Heart left ventricle (tissue), 16 donors: ENCODE measurements at regions not wholly inside any gene's neighbourhood (a gene's known extent, or its start where the extent isn't known, plus 50 kb on each side); places are given as distances from the start of the nearest gene placed in this dataset.

Source experiments
- ATAC-seq, 4 donors: fragments of 200-7000 bp; cut with Tn5 transposase; one replicate each; pipeline ENCODE4 v1.9.1; 2020 to 2022; ENCODE audit warnings: moderate library complexity in 4 of 4, mild to moderate bottlenecking in 3 of 4, moderate number of reproducible peaks in 1 of 4
- DNase-seq, 5 donors: peaks; one replicate each; pipeline ENCODE4 v3.0.0-alpha.2; 2020
- H3K27ac ChIP-seq, 12 donors: fragments of 200-600 bp; sonication (generic) in 4 of 12; one replicate each; pipeline versions ENCODE4 v1.5.0 to v1.8.0; 2016 to 2022; ENCODE audit warnings: mild to moderate bottlenecking in 2 of 12
- H3K27me3 ChIP-seq, 9 donors: fragments of 200-600 bp; sonication (generic) in 2 of 9; one replicate each; pipeline versions ENCODE4 v1.5.1 to v1.8.0; 2016 to 2022; ENCODE audit warnings: mild to moderate bottlenecking in 3 of 9
- H3K36me3 ChIP-seq, 9 donors: fragments of 200-600 bp; sonication (generic) in 2 of 9; one replicate each; pipeline versions ENCODE4 v1.5.0 to v1.8.0; 2018 to 2022; ENCODE audit warnings: mild to moderate bottlenecking in 2 of 9
- H3K4me1 ChIP-seq, 12 donors: fragments of 200-600 bp; sonication (generic) in 4 of 12; one replicate each; pipeline versions ENCODE4 v1.5.0 to v1.8.0; 2016 to 2022; ENCODE audit warnings: mild to moderate bottlenecking in 3 of 12
- H3K4me3 ChIP-seq, 12 donors: fragments of 200-600 bp; sonication (generic) in 4 of 12; one replicate each; pipeline versions ENCODE4 v1.5.0 to v1.8.0; 2017 to 2022; ENCODE audit warnings: mild to moderate bottlenecking in 9 of 12, moderate library complexity in 4 of 12
- H3K9me3 ChIP-seq, 12 donors: fragments of 200-600 bp; sonication (generic) in 4 of 12; one replicate each; pipeline versions ENCODE4 v1.5.0 to v1.8.0; 2016 to 2022; ENCODE audit warnings: mild to moderate bottlenecking in 1 of 12
- POLR2A ChIP-seq, 2 donors: fragments of 450-650 bp; IDR thresholded peaks; one replicate each; pipeline ENCODE4 v1.6.1; 2017; ENCODE audit warnings: antibody characterized with exemption in 2 of 2, mild to moderate bottlenecking in 2 of 2, moderate library complexity in 2 of 2
- WGBS, 4 donors: extraction: QIAGEN DNeasy Blood & Tissue Kit in 2 of 4; methylation state at CpG; one replicate each; pipeline versions ENCODE4 v1.1.5 to v1.1.7; 2013 to 2018; 5-methylcytosine and 5-hydroxymethylcytosine counted together
- intact Hi-C, 10 donors: fragments of 100-400 bp; cut with DNase I; formaldehyde crosslinking; loops; one replicate each; pipeline versions ENCODE4 v1.11.1 to v1.14.2; 2022
- TF ChIP-seq, protein P1 (sequence below), 12 donors: fragments of 200-600 bp; sonication (generic) in 4 of 12; IDR thresholded peaks; one replicate each; pipeline versions ENCODE4 v1.5.0 to v1.8.0; 2018 to 2022; ENCODE audit warnings: antibody characterized with exemption in 12 of 12, mild to moderate bottlenecking in 5 of 12
- donor health status: ischemic (EF 13 %, LVEDD 7.1; RV severe dilation, severe dysfunction).
- donor health status: healthy with polysubstance abuse.
- donor health status: DM: no; HTN: yes; CAD: no.
- donor health status: DM: no; HTN: no; CAD: no.
- donor health status: ischemic (EF 25% LVEDD 6.9; RV normal size, moderate dysfunction).
- donor health status: ischemic (EF 25% LVEDD 5.7; RV mildly dilated, moderate dysfunction).
- donor health status: healthy.
- donor health status: DM: yes; HTN: yes; CAD: no.
- donor health status: ischemic (EF 35%, LVEDD 5.7; RV mildly dilated, moderate dysfunction).
- donor health status: nonischemic (EF 11% LVEDD 7.7; RV severe dilation, severe dysfunction).
- donor health status: DM: yes; HTN: yes; CAD: no.
- donor health status: PGD.
- donor health status: ischemic (EF 29% LVEDD 5.4; RV normal size, mild dysfunction).
- donor health status: nonischemic (EF 23%, LVEDD 6.1; RV moderate dilation, normal function).

- ATAC-seq (no peak), DNase-seq (no peak)
- intact Hi-C loops: no loop called here
- H3K36me3 ChIP-seq: no peaks in the 10 kb centered on the region
- peaks cover 0 to 12% (median 4%) of the 10 kb centered on the region in 12 donors for H3K4me1 ChIP-seq
- no peak overlapping the region for H3K27ac ChIP-seq
- peaks cover 0 to 3% (median 0%) of the 10 kb centered on the region in 12 donors for H3K9me3 ChIP-seq
- 91 to 97% (median 96%) methylated on average over 1 of the region's 1 CpG for WGBS, 4 donors
- H3K27me3 ChIP-seq: peaks cover 0 to 25% (median 3%) of the 10 kb centered on the region in 9 donors
- no peak for TF ChIP-seq POLR2A (IDR thresholded peaks at IDR 0.05)
- TF ChIP-seq, protein P1, sequence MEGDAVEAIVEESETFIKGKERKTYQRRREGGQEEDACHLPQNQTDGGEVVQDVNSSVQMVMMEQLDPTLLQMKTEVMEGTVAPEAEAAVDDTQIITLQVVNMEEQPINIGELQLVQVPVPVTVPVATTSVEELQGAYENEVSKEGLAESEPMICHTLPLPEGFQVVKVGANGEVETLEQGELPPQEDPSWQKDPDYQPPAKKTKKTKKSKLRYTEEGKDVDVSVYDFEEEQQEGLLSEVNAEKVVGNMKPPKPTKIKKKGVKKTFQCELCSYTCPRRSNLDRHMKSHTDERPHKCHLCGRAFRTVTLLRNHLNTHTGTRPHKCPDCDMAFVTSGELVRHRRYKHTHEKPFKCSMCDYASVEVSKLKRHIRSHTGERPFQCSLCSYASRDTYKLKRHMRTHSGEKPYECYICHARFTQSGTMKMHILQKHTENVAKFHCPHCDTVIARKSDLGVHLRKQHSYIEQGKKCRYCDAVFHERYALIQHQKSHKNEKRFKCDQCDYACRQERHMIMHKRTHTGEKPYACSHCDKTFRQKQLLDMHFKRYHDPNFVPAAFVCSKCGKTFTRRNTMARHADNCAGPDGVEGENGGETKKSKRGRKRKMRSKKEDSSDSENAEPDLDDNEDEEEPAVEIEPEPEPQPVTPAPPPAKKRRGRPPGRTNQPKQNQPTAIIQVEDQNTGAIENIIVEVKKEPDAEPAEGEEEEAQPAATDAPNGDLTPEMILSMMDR (IDR thresholded peaks at IDR 0.05): no peak
- no peak overlapping the region for H3K4me3 ChIP-seq
Measured at GRCh38 chr10:63862860-63863259, 341.7 kb downstream of the REEP3 start.

GRCh38 chr10:63865210-63865609 is 344.0 kb downstream of the REEP3 start:
- Histone ChIP-seq H3K4me1 (peaks cover 0 to 12% (median 4%) of the 10 kb centered on the region in 12 donors), H3K36me3 (no peaks in the 10 kb centered on the region), H3K27me3 (peaks cover 0 to 25% (median 3%) of the 10 kb centered on the region in 9 donors), H3K9me3 (no peaks in the 10 kb centered on the region), H3K4me3 (no peak overlapping the region), H3K27ac (no peak overlapping the region)
- intact Hi-C loops: no loop called here
- 57 to 60% (median 58%) methylated on average over 4 of the region's 4 CpGs for WGBS, 4 donors
- DNase-seq: no peak
- no peak for TF ChIP-seq POLR2A (IDR thresholded peaks at IDR 0.05)
- TF ChIP-seq, protein P1 (IDR thresholded peaks at IDR 0.05): no peak
- peak in 1 of 4 donors; percentile 22 for ATAC-seq

DNA sequence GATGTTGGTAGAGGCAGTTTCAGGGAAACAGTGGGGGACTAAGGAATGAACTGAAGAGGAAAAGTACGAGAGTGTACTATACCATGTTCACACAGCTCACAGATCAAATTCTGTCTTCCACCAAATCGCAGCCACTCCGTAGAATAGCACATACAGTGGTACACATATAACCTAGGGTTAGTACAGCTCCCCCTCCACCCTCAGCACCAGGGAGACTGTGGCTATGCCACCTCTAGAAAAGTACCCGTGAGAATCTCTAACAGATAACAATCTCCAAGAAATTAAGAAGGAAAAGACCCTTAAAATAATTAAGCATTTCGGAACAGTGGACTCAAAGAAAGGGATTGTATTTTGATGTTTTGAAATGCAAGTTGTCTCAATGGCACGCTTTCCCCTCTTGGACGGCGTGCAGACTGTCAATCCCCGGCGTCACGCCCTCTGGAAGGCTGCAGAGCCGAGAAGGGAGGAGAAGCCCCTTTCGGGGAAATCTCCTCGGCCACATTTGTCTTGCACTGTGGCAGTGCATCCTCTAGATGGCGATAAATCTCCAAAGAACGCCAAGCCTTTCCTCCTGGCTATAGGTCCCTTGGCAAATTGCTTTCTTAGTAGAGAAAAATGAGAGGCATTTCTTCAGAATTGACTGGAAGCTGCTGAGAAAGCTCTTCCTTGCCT is 345.0 kb downstream of the REEP3 start:
- TF ChIP-seq, protein P1 (IDR thresholded peaks at IDR 0.05): peak; percentile 70 to 87 (median 81)
- TF ChIP-seq POLR2A (IDR thresholded peaks at IDR 0.05): no peak
- Histone ChIP-seq H3K4me3 (peak overlapping the region in 5 of 12 donors; percentile 2 to 18 (median 9)), H3K36me3 (no peaks in the 10 kb centered on the region), H3K27ac (no peak overlapping the region), H3K27me3 (peaks cover 0 to 25% (median 3%) of the 10 kb centered on the region in 9 donors), H3K9me3 (no peaks in the 10 kb centered on the region), H3K4me1 (peaks cover 0 to 12% (median 4%) of the 10 kb centered on the region in 12 donors)
- ATAC-seq: peak in 3 of 4 donors; percentile 60 to 76 (median 62)
- DNase-seq: peak in 4 of 5 donors; percentile 20 to 39 (median 31)
- intact Hi-C loops: no loop called here
- 7 to 11% (median 8%) methylated on average over 16 of the region's 16 CpGs for WGBS, 4 donors

DNA sequence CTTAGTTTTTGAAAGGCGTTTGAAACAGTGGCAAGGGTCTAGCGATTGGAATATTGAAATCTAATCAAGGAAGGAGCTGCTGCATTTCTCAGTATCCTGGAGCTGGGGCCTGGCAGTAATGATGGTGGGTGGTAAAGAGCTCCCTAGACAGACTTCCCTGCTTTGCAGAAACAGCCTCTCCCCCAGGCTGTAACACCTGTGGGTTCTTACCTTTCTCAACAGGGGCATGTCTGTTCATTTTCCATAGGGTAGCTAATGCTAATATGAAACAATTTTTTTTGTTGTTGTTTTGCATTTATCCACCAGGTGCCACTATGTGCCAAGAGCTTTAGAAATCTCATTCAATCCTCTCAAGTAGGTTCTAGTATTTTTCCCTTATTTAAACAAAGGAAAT is 345.5 kb downstream of the REEP3 start:
- Histone ChIP-seq H3K4me1 (peaks cover 0 to 12% (median 4%) of the 10 kb centered on the region in 12 donors), H3K9me3 (no peaks in the 10 kb centered on the region), H3K27me3 (peaks cover 0 to 25% (median 3%) of the 10 kb centered on the region in 9 donors), H3K36me3 (no peaks in the 10 kb centered on the region), H3K4me3 (no peak overlapping the region), H3K27ac (no peak overlapping the region)
- WGBS, 4 donors: 3 to 5% (median 4%) methylated on average over 2 of the region's 2 CpGs
- no peak for DNase-seq
- TF ChIP-seq, protein P1 (IDR thresholded peaks at IDR 0.05): peak in 2 of 12 donors; percentile 1 to 8
- TF ChIP-seq POLR2A (IDR thresholded peaks at IDR 0.05): no peak
- intact Hi-C loops: no loop called here
- ATAC-seq: no peak
